Mammary epithelial cell (primary cell): ENCODE measurements at regions not wholly inside any gene's neighbourhood (a gene's known extent, or its start where the extent isn't known, plus 50 kb on each side); places are given as distances from the start of the nearest gene placed in this dataset.

Source experiments
- EZH2 ChIP-seq: IDR thresholded peaks from 2 replicates; pipeline ENCODE4 v1.6.1; 2012; ENCODE audit warnings: low read length, inconsistent platforms, borderline replicate concordance
- TF ChIP-seq, protein P1 (sequence below), 2 donors: IDR thresholded peaks in 1 of 2; conservative IDR thresholded peaks in 1 of 2; 2 replicates each; pipeline ENCODE4 v1.5.1; 2011 to 2012; ENCODE audit warnings: inconsistent platforms in 2 of 2, low read length in 2 of 2, mild to moderate bottlenecking in 2 of 2, control low read depth in 1 of 2, low read depth in 1 of 2; ENCODE audit not compliant: insufficient read depth in 1 of 2; ENCODE audit errors: extremely low read depth in 1 of 2

DNA sequence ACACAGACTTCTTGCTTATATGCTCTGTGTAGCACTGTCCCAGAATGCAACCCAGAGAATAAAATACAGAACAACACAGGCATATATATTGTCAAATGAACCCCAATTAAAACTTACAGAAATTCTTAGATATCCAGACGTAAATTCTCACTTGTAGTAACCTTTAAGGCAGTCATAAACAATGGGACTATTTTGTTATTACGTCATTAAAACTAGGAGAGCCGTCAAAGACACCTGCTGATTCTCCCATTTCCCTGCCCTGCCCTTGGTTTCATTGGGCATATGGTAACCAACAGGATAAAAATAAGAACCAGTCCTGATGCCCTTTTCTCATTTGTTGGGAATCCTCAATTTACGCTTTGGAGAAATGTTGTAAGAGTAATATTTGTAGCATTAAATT, 871.3 kb upstream of the EYS start:
- TF ChIP-seq, protein P1, sequence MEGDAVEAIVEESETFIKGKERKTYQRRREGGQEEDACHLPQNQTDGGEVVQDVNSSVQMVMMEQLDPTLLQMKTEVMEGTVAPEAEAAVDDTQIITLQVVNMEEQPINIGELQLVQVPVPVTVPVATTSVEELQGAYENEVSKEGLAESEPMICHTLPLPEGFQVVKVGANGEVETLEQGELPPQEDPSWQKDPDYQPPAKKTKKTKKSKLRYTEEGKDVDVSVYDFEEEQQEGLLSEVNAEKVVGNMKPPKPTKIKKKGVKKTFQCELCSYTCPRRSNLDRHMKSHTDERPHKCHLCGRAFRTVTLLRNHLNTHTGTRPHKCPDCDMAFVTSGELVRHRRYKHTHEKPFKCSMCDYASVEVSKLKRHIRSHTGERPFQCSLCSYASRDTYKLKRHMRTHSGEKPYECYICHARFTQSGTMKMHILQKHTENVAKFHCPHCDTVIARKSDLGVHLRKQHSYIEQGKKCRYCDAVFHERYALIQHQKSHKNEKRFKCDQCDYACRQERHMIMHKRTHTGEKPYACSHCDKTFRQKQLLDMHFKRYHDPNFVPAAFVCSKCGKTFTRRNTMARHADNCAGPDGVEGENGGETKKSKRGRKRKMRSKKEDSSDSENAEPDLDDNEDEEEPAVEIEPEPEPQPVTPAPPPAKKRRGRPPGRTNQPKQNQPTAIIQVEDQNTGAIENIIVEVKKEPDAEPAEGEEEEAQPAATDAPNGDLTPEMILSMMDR (conservative IDR thresholded peaks at IDR 0.05 in 1 of 2, IDR thresholded peaks at IDR 0.05 in 1 of 2; ENCODE audit: extremely low read depth in 1 of 2, insufficient read depth in 1 of 2, low read depth in 1 of 2, low read length in 2 of 2): no peak
- no peak for TF ChIP-seq EZH2
